HuH-7 (cell line): ENCODE measurements at regions not wholly inside any gene's neighbourhood (a gene's known extent, or its start where the extent isn't known, plus 50 kb on each side); places are given as distances from the start of the nearest gene placed in this dataset.
"Not testable (repeated sequence)": the region's sequence is repeated elsewhere in the genome, so short reads cannot be mapped to it uniquely, and the experiment has no call there.

Source experiments
- DNase-seq: peaks from one replicate; pipeline ENCODE4 v3.0.0; 2011; ENCODE audit warnings: low spot score

GRCh38 chr3:11739706-11740105 is 96.0 kb upstream of the VGLL4 start:
- DNase-seq = no peak

- no peak for DNase-seq
Observed at GRCh38 chr3:11739123-11739522, 95.4 kb upstream of the VGLL4 start.

GRCh38 chr3:11737742-11738141 is 94.0 kb upstream of the VGLL4 start:
- no peak for DNase-seq

- no peak for DNase-seq
Observed at GRCh38 chr3:11736136-11736833, 92.6 kb upstream of the VGLL4 start.

- no peak for DNase-seq
Observed at GRCh38 chr3:11735638-11736037, 91.9 kb upstream of the VGLL4 start.

- not testable (repeated sequence) for DNase-seq
Observed at GRCh38 chr3:11735111-11735510, 91.4 kb upstream of the VGLL4 start.

GRCh38 chr3:11733914-11734313 is 90.2 kb upstream of the VGLL4 start:
- DNase-seq = no peak

- DNase-seq = no peak
Observed at GRCh38 chr3:11727207-11727606, 83.5 kb upstream of the VGLL4 start.

- no peak for DNase-seq
Observed at GRCh38 chr3:11726146-11726545, 82.4 kb upstream of the VGLL4 start.

GRCh38 chr3:11725340-11725641 is 81.6 kb upstream of the VGLL4 start:
- not testable (repeated sequence) for DNase-seq

GRCh38 chr3:11724615-11725339 is 81.1 kb upstream of the VGLL4 start:
- DNase-seq = no peak

- no peak for DNase-seq
Observed at GRCh38 chr3:11721479-11721878, 77.8 kb upstream of the VGLL4 start.

- DNase-seq = no peak
Observed at GRCh38 chr3:11720917-11721411, 77.2 kb upstream of the VGLL4 start.

GRCh38 chr3:11720304-11720898 is 76.7 kb upstream of the VGLL4 start:
- peak; percentile 73 for DNase-seq

- peak; percentile 97 for DNase-seq
Observed at GRCh38 chr3:11719406-11720303, 75.9 kb upstream of the VGLL4 start.

- peak; percentile 67 for DNase-seq
Observed at GRCh38 chr3:11718637-11719405, 75.1 kb upstream of the VGLL4 start.

GRCh38 chr3:11717768-11718636 is 74.3 kb upstream of the VGLL4 start:
- peak; percentile 41 for DNase-seq

- DNase-seq = no peak
Observed at GRCh38 chr3:11717301-11717700, 73.6 kb upstream of the VGLL4 start.

GRCh38 chr3:11716573-11717290 is 73.0 kb upstream of the VGLL4 start:
- DNase-seq = no peak

- no peak for DNase-seq
Observed at GRCh38 chr3:11713171-11713570, 69.5 kb upstream of the VGLL4 start.
